HG03378 (cell line): ENCODE measurements at regions not wholly inside any gene's neighbourhood (a gene's known extent, or its start where the extent isn't known, plus 50 kb on each side); places are given as distances from the start of the nearest gene placed in this dataset.

Source experiments
- ATAC-seq: cut with Tn5 transposase; IDR thresholded peaks from one replicate; pipeline ENCODE4 v1.9.1; 2021; ENCODE audit warnings: mild to moderate bottlenecking, moderate library complexity; ENCODE audit not compliant: unreplicated experiment

DNA sequence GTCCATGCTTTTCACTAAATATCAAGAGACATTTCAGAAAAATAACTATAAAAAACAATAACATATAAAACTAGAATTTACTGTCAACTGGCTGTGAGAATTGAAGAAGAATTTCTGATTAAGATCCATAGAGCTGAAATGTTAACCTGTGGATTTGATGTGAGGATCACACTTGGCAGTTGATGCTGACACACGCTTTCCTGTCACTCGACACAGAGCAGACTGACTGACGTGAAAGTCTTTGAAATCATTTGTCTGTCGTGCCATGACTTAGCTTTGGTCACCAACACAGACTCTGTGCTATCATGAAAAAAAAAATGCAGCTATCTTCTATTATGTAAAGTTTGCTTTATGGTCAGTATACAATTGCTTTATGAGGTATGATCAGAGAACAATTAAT, 706.0 kb upstream of the ZP4 start:
- ATAC-seq = no peak

DNA sequence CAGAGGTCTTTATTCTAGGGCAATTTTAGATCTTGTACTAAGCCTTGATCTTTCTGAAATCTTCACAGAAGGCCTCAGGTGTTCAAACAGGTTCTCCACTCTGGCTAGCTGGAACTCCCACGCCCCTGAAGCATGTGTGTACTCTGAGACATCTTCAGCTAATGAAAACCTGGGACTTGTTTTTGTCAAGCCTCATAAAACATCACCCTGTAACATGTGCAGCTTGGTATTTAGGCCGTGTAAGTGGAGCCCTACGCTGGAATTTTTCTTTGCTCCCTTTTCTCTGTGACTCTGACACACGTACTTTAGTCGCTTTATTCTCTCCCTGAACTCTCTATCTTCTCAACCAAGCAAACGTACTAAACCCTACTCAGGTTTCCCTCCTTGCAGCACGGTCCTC, 701.9 kb upstream of the ZP4 start:
- no peak for ATAC-seq

DNA sequence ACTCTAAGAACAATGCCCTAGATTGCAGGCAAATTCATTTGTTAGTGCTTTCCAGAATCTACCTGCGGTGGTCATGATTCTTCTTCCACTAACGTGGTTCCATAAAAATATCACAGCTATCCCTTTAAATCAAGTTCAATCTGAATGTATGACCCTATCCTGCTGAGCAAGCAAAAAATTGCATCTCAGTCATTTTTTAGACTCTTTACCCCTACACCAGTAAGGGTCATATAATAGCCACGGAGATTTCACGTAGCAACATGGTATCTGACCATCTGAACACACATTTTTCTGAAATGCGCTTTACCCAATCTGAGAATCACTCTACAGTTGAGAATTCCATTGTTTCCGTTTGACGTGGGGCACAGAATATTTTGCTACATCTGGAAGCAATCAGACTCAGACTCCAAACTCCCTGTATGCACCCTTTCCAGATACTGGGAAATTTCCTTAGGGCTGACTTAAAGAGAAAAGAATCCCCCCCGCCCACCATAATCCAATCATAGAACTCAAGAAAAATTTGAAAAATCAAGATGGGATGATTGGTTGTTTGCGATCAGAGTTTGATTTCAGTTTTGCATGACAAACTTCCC, 699.2 kb upstream of the ZP4 start:
- no peak for ATAC-seq

DNA sequence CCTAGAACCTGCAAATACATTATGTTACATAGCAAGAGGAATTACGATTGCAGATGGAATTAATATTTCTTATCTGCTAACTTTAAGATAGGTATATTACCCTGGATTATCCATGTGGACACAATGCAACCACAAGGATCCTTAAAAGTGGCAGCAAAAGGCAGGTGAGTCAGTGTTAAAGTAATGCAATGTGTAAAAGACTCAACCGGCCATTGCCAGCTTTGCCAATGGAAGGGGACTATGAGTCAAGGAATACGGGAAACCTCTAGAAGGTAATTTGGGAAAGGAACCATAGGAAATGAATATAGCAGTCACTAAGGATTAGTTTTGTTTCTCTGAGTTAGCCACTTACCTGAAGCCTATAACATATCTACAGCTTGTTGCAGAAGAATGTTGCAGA, 692.1 kb upstream of the ZP4 start:
- no peak for ATAC-seq

DNA sequence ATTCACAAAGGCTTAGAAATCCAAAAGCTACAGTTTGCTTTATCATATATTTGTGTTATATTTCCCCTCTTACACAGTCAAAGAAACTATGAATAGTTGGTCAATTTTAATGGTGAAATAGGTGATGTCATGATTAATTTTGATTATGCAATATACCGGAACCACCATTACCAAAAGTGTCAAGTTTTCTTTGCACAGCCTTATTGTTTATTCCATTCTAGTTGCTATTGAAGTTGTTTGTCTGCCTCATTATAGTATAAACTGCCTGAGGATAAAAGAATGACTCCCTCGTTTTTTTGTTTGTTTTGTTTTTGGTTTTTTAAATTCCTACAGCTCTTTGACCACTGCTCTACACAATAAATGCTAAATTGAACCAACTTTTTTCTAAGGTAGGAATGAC, 690.6 kb upstream of the ZP4 start:
- no peak for ATAC-seq

DNA sequence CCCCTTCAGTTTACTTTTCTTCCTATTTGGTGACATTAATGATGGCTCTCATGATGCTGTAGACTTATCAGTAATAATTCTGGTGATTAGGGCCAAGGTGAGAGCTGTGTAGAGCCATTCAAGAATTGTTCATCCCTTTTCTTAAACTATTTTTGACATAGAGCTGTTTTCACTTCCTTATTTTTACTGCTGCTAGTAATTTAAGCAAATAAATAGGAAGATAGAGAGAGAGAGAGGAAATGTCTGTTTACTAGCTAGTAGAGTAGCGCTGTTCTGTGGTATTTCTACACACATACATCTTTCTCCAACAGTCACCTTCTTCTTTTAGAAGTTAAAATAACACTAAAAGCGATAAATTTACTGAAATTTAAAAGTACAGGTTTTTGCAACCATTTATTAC, 678.0 kb upstream of the ZP4 start:
- no peak for ATAC-seq

DNA sequence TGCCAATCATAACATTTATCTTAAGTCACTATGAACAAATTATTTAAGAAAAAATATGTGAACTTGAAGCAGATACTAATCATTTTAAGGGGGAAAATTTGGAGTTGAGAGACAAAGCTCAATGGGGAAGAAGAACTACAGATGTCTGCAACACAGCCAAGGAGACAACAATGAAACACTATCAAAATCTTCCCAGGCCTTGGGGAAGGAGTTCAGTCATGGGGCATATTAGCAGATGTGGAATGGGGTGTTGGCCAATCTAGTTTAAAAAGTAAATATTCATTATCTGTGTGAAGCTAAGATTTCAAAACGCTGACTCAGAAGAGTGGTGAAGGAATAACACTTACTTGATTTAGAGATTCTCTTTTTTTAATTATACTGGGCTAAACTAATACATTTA, 671.6 kb upstream of the ZP4 start:
- no peak for ATAC-seq

DNA sequence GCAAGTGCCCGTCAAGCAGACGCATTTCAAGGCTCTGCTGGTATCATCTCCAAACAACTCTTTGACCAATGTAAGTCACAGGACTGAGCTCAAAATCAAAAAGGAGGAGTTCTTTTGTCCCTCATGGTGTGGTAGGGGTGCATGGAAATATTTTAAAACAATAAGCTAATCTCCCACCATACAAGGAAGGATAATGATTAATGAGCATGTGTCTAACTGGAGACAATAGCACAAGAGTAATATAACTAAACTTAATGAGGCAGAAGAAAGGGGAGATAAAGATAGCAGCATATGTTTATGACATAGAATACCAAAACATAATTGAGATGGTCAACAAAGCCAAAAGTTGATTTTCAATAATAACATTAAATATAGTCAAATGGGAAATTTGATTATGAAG, 668.0 kb upstream of the ZP4 start:
- no peak for ATAC-seq

DNA sequence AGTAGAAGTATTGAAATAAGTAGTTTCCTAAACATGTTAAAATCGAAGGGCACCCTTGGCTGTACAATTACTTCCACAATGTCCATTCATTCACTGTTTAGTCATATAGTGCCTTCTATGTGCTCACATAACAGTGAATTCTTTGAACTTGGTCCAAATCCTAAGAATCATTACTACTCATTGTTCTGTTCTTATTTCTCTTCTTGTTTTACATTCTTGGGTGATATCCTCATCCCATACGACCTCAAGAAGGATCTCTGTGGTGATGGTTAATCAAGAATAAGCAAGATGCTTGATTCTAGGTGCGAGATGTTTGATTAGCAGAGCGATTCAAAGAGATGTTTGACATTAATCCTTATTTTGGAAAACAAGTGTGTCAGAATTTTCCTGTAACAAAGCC, 667.4 kb upstream of the ZP4 start:
- no peak for ATAC-seq

DNA sequence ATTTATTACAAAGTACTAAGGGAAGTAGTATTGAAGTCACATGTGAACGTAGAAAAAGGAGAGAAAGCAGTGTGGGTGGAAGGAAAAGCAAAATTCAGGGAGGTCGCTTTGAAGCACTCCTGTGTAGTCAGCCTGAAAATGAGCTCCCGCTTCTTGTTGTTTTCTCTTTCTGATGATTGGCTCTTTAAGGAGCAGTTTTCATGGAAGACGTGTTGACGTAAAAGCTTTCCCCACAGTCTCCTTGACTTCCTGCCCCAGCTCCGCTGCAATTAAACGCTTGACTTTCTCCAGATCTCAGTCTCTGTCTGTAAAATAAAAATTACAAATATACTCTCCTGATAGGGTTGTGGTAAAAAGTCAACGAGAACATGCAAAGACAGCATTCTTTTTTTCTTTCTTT, 661.5 kb upstream of the ZP4 start:
- no peak for ATAC-seq

DNA sequence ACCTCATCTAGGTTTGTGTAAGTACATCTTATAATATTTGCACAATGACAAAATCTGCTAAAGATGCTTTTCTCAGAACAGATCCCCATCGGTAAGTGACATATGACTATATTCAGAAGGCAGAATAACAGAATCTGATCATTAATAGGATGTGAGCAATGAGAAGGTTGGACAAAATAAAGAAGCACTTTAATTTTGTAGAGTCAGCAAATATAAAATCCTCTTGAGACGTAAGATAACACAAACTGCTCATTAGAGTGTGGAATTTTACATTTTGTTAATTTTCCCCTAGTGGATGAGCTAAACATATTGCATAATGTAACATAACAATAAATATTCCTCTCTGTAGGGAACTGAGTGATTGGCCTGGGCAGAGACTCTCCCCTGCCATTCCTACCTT, 658.4 kb upstream of the ZP4 start:
- no peak for ATAC-seq

DNA sequence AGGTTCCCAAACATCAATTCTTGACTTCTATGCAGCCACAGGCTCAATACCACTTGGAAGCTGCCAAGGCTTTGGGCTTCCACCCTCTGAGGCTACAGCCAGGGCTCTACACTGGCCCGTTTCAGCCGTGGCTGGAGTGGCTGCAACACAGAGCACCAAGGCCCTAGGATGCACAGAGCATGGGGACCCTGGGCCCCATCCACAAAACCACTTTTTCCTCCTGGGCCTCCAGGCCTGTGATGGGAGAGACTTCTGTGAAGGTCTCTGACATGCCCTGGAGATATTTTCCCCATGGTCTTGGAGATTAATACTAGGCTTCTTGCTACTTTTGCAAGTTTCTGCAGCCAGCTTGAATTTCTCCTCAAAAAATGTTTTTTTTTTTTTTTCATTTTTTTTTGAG, 655.4 kb upstream of the ZP4 start:
- no peak for ATAC-seq

DNA sequence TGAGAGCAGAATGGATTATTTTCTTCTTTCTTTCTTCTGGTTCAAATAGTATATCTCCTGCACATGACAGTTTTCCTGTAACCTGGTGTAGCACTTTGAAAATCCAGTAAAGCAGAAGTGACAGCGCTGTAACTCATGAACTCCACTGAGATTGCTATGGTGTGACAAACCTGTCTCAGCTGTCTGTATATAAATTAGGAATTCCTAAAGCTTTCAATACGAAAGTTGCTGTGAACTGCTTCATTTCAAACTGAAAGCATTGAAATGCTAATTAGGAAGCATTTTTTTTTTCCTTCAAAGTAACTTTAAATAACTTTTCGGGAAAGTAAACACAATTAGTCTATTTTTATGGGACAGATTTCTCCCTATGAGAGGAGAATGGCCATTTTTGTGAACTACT, 646.9 kb upstream of the ZP4 start:
- ATAC-seq = no peak

DNA sequence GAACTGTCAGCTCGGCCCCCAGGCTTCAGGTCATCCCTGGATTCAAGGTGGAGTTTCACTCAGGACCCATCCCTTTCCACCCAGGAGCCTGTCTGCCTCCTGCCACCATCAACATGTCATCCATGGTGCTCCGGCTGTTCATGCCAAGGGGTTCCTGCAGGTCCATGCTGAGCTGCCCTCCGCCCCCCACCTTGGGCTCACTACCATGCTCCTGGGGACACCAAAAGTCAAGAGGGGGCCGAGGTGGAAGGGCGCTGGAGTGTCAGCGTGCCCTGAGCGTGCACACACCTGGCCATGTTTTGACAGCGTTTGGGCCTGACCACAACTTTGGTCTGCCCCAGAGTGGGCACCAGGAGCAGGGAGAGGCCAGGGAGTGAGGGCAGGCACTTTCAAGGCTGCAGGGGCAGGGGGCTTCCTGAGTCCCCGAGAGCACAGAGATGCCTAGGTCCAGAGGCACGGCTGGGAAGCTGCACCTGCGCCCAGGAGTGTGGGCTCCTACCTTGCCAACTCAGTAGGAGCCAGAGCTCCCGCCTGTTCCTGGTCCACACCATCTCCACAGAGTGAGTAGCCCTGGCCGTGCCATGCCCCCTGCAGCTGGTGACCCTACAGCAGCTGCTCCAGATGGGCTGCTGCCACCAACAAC, 639.6 kb upstream of the ZP4 start:
- no peak for ATAC-seq

DNA sequence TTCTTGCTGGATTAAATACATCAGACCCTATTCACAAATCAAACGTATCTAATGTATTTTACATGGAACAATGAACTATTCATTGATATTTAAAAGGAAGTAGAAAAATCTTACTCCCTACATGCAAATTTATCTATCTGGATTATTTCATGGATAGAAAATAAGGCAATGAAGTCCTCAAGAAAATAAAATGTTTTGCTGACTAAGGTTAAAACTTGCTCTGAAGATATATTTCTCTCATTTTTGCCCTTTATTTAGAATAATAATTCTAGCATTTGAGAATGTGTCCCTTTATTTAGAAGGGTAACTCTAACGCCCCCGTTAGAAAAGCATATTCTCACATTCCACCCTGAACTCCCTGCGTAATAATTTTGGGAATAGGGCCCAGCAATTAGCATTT, 627.0 kb upstream of the ZP4 start:
- ATAC-seq = no peak

DNA sequence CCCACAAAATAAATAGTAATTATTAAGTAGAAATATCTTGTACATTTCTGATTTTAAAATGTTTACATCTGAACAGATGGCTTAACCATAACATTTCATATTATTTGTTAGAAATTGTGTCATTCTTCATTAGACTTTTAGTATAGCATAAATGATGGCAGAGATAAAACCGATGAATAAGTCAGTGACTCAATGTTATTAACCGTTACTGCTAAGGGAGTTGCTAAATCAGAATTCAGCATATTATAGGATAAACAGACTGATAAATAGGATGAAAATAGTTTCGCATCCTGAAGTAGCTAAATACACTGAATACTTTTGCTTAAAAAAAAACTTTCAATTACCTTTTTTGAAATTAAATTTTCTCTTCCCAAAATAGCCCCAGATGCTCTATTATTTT, 610.6 kb upstream of the ZP4 start:
- ATAC-seq = no peak

DNA sequence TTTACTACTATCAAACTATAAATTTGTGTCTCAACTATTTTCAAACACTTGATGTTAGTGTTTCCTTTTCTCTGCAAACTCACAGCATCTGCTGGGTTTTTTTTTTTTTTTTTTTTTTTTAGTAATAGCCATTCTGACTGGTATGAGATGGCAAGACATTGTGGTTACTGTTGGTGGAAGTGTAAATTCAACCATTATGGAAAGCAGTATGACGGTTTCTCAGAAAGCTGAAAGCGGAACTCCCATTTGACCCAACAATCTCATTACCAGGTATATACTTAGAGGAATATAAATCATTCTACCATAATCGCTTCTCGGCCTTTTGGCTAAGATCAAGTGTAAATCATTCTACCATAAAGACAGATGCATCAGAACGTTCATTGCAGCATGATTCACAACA, 608.3 kb upstream of the ZP4 start:
- ATAC-seq = no peak

DNA sequence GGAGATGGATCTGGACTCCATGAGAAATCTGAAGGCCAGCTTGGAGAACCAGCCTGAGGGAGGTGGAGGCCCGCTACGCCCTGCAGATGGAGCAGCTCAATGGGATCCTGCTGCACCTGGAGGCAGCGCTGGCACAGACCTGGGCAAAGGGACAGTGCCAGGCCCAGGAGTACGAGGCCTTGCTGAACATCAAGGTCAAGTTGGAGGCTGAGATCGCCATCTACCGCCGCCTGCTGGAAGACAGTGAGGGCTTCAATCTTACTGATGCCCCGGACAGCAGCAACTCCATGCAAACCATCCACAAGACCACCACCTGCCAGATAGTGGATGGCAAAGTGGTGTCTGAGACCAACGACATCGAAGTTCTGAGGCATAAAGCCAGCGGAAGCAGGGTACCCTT, 601.5 kb upstream of the ZP4 start:
- ATAC-seq = no peak

DNA sequence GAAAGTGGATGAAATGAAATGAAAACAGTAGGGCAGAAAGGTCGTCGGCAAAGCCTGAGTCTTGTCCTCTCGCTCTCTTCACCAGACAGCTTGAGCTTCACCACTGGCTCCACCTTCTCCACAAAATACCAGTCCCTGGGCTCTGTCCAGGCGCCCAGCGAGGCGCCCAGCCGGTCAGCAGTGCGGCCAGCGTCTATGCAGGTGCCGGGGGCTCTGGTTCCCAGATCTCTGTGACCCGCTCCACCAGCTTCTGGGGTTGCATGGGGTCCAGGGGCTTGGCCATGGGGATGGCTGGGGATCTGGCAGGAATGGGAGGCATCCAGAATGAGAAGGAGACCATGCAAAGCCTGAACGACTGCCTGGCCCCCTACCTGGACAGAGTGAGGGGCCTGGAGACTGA, 600.5 kb upstream of the ZP4 start:
- ATAC-seq = no peak

DNA sequence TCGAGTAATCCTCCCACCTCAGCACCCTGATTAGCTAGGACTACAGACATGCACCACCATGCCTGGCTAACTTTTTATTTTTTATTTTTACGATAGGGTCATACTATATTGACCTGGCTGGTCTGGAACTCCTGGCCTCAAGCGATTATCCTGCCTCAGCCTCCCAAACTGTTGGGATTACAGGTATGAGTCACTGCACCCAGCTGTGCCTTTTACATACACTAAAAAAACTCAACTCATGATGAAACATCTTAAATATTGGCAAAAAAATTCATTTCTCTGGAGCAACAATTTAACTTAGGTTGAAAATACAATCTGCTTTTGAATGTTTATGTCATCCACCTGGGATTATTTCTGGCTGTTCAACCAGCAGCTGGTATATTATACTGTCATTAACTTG, 598.3 kb upstream of the ZP4 start:
- ATAC-seq = no peak

DNA sequence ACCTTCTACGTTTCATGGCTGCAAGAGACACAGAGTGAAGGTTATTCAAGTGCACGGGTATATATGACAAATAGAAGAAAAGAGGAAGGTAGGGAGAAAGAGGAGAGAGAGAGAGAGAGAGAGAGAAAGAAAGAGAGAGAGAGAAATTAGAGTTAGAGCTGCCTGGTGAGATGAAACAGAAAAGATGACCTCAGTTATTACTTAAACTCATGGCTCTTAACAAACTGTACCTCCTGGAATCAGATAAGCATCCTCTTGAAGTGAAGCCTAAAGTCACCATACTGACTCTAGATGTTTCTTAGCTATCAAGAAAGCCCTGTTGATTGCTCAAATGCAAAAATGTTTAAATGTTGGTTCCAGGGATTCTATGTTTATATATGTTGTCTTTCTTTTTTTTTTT, 597.7 kb upstream of the ZP4 start:
- no peak for ATAC-seq

DNA sequence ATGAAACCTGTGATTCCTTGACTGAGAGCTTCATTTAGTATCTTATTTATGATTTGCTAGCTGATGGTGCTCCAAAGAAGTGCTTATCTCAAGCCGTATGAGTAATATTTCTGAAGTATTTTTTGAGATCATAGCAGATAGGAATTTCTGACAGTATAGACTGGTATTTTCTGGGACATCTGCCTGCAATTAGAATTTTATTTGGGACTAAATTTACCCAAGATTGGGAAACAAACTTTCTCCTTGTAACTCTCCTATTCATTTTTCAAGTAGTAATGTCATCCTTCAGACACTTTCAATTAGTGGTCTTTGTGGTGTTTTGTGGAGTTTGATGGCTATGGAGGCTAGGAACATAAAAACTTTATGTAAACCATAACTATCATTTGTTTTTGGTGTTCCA, 597.2 kb upstream of the ZP4 start:
- ATAC-seq = no peak

DNA sequence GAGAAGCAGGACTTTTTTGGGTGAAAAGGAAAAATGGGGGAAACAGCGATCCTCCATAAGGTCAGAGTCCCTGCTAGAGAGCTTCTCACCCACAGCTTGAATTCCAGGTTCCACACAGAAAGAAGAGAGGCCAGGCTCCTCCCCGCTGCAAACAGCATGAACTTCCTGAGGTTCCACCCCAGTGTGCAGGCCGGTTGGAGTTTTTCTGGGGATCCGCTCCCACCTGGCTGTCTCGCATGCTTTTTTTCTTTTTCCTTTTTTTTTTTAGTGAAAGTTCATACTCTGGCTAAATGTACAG, 595.1 kb upstream of the ZP4 start:
- ATAC-seq = no peak
